Stimulated activated CD4-positive, alpha-beta T cell treated with anti-CD3 and anti-CD28 coated beads, Interleukin-4, amount 100 ng/mL, for 48 hours (primary cell): ENCODE measurements at regions not wholly inside any gene's neighbourhood (a gene's known extent, or its start where the extent isn't known, plus 50 kb on each side); places are given as distances from the start of the nearest gene placed in this dataset.
"Not testable (repeated sequence)": the region's sequence is repeated elsewhere in the genome, so short reads cannot be mapped to it uniquely, and the experiment has no call there.

Experiments
- DNase-seq, 2 donors: peaks; one replicate each; pipeline ENCODE4 v3.0.0-alpha.2; 2020; ENCODE audit warnings: low read depth in 2 of 2

DNA sequence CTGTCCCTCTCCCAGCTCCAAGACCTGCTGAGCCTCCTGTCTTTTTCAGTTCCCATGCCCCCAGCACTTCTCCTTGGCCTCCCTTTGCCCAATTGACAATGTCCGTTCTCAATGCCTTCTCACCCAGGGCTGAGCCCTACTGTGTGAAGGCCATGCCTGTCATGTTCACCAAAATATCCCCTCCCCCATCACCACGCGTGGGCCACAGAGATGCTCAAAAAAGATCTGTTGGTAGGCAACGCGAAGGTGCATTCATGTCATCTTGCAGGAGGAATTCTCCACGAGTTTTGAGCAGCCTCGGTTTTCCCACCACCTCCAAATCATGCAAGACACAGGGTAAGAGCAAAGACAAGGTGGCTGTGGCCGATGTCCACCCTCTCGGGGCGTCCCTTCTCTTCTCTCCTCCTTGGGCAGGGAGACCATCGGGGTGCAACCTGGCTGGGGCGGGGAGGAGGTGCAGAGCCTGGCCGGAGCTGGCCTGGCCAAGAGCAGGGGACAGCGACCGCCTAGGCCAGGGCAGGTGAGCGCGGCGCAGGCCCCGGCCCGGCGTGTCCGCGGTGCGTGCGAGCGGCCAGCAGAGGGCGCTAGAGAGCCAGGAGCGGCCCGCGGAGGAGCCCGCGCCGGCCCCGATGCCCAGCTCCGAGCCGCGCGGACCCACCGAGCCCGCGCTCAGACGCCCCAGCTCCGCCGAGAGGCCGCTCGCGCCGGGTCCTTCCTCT, 56.3 kb upstream of the KRTAP5-11 start:
- peak; percentile 59 to 68 for DNase-seq

DNA sequence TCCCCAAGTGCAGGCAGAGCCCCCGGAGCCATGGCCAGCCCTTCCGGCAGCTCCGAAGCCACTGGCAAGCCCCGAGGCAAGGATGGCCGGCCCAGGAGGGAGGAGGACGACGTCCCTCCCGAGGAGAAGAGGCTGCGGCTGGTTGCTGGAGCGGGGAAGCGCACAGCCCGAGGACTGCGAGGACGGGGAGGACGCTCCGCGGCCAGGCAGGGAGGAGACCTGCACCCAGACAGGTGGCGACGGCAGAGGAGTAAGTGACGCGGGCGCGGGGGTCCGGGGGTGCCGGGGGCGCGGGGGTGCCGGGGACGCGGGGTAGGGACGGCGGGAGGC, 56.8 kb upstream of the KRTAP5-11 start:
- not testable (repeated sequence) for DNase-seq

DNA sequence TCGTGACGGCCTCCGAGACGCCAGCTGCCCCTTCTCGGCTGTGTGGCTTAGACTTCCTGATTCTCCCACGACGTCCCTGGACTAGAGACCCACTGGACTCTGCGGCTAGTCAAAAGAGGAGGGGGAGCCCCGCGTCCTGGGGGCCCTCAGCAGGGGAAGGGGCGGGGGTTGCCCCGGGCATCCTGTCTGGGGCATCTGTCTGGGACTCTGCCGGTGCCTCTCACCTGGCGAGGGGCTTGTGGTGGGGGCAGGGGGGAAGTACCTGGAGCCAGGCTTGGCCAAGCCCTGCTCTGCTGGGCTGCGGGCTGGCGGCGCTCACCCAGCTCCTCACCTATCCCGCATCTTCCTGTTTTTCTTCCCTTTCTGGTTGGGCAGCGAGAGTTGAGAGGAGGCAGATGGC, 57.2 kb upstream of the KRTAP5-11 start:
- DNase-seq = not testable (repeated sequence)

DNA sequence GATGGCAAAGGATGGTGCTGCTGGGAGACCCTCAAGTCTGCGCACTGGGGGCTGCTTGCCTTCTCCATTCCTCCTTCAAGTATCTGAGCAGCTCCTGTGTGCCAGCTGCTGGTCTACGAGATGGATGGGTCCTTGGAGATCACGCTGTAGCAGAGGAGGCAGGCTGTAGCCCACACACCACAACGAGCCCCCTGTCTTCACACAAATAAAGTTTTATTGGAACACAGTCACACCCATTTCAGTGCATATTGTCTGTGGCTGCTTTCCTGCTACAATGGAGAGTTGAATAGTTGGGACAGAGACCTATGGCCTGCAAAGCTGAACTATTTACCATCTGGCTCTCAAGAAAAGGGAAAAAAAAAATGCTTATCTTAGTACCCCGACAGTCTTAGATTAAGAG, 64.4 kb upstream of the KRTAP5-11 start:
- not testable (repeated sequence) for DNase-seq

DNA sequence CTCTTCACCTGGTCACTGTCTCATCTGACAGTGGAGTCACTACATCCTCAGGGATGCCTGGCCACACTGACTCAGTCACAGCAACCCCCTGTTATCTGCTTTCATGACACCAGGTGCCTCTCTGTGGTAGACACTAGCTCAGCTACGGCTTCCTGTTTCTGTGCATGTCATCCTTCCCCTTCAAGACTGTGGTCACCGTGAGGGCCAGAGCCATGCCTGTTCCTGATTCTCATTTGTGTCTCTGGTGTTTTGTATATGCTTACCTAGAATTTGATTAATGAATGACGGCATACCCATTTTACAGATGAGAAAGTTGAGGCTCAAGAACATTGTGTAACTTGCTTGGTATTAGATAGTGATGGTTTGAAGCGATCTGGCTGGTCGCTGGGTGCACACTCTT, 70.3 kb upstream of the KRTAP5-11 start:
- not testable (repeated sequence) for DNase-seq

DNA sequence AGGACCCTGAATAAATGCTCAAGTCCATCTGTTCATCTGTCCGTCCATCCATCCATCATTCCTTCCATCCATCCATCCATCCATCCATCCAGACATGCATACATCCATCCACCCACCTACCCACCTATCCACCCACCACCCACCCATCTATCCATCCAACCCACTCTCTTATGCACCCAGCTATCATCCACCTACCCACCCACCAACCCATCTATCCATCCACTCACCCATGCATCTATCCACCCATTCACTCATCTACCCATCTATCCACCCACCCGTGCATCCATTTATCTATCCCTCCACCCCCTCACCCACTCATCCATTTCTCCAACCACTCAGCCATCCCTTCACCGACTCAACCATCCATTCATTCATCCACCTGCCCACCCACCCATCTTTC, 71.7 kb upstream of the KRTAP5-11 start:
- not testable (repeated sequence) for DNase-seq

DNA sequence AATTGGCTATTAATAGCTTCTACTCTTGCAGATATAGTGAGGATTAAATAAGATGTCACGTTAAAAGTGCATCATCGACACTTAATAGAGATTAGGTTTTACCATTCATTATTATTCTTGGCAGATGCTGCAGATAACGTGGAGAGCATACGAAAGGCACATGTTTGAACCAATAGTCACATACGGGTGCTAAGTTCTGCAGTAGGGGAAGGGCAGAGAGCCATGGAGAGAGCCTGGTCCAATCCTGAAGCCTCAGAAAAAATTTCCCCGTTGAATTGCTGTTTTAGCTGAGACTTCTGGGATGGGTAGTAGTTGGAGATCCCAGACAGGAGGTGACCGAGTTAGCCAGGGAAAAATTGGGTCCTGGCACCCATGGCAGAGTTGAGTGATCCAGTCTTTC, 72.4 kb upstream of the KRTAP5-11 start:
- not testable (repeated sequence) for DNase-seq

DNA sequence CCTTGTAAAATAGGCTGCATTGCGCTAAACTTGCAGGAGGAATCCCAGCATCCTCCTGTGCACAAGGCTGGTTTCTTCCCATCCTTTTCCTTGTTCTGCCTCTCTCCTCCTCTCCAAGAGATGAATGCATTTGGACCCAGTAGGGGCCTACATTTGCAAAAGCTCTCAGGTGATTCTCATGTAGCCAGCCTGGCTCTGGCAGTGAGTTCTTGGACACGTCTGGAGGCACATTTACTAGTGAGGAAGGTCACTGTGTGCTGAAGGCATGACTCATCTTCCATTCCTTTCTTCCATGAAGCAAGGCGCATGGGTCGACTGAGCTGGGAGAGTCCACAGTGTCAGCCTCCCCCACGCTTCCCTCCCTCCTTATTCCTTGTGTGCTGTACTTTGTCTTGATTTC, 73.8 kb upstream of the KRTAP5-11 start:
- DNase-seq = not testable (repeated sequence)

DNA sequence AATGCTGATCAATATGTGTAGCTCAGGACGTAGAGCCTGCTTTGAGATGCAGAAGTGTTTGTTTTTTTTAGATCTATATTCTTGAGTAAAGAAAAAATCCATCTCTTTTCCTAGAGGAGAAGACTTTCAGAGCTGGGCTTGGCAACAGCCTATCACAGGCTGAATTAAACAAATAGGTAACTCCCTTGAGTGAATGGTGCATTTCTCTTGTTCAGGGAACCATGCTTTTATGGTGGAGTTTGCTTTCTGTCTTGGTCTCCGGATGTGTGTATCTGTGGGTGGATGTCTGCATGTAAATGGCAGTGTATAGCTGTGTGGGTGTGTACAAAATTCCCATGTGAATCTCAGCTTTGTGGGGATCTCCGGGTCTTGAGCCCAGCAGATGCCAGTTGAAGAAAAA, 82.3 kb upstream of the KRTAP5-11 start:
- DNase-seq = not testable (repeated sequence)

DNA sequence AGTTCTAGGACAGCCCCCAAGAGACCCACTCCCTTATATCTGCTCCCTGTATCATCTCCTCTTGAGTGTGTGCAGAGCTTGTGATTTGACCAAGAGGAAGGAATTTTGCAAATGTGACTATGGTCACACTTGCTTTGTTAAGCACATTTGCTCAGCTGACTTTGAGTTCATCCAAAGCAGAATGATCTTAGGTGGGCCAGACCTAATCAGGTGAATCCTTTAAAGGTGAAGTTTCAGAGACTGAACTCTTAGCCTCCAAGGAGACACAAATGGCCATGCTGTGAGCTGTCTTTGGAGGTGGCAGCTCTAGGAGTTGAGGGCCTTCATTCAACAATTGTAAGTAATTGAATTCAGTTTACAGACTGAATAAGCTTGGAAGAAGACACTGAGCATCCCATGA, 115.4 kb upstream of the KRTAP5-11 start:
- not testable (repeated sequence) for DNase-seq

DNA sequence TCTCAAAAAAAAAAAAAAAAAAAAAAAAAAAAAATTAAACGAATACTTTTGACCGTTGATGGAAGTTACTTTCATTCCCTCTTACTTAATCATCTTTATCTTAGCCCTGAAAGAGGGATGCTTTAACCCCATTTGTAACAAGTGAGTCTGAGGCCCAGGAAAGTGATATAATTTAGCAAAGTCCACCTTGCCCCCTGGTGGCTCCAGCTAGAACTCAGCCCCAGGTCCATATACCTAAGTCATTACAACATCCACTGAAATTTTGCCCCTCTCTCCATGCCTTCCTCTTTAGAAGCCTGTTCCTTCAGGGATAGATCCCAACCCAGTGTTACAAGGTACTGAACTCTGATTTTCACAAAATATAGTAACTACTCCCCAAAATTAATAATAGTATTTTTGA, 116.3 kb upstream of the KRTAP5-11 start:
- DNase-seq = not testable (repeated sequence)

DNA sequence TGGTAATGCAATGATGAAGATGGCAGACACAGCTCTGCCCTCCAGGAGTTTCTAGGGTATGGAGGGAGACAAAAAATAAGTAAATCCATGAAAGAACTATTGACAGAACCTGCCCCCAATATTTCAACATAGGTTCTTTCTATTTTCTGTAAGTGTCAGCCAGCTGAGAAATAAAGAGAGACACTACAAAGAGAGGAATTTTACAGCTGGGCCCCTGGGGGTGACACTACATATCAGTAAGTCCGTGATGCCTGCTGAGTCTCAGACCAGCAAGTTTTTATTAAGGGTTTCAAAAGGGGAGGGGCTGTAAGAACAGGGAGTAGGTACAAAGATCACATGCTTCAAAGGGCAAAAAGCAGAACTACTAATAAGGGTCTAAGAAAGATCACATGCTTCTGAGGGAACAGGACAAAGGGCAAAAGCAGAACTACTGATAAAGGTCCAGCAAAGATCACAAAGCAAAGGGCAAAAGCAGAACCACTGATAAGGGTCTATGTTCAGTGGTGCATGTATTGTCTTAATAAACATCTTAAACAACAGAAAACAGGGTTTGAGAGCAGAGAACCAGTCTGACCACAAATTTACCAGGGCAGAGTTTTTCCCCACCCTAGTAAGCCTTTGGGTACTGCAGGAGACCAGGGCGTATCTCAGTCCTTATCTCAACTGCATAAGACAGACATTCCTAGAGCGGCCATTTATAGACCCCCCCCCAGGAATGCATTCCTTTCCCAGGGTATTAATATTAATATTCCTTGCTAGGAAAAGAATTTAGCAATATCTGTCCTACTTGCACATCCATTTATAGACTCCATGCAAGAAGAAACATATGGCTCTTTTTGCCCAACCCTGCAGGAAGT, 119.0 kb upstream of the KRTAP5-11 start:
- DNase-seq = not testable (repeated sequence)

DNA sequence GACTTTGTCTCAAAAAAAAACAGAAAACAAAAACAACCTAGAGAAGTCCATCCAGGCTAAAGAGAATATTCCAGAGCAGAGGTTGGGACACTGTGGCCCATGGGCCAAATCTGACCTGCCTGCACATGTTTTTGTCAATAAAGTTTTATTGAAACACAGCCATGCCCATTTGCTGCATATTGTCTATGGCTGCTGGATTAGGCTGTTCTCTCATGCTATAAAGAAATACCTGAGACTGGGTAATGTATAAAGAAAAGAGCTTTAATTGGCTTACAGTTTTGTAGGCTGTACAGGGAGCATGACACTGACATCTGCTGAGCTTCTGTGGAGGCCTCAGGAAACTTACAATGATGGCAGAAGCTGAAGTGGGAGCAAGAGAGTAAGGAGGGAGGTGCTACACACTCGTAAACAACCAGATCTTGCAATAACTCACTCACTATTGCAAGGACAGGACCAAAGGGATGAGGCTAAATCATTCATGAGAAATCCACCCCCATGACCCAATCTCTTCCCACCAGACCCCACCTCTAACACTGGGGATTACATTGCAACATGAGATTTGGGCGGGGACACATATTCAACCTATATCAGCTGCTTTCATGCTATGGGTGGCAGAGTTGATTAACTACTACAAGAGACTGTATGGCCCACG, 122.5 kb upstream of the KRTAP5-11 start:
- not testable (repeated sequence) for DNase-seq

DNA sequence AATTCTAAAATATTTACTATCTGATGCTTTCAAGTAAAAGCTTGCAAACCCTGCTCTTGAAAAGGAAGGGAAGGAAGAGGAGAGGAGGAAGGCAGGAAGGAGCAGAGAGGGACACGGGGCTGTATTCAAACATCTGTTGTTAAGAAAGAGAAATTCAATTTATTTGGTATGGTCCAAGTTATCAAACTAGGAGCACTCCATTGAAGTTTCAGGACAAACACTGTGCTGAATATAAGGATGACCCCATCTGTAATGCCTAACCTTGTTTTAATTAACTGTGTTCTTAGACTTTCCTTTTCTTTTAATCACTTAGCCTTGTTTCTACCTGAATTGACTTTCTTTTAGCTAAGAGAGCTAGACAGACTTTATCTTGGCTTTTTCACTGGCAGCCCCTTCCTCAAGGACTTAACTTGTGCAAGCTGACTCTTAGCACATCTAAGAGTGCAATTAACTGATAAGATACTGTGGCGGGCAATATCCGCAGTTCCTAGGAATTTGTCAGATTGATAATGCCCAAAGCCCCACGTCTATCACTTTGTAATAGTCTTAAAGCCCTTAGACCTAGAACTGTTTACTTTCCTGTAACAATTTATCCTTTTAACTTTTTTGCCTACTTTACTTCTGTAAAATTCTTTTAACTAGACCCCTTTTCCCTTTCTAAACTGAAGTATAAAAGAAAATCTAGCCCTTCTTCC, 123.2 kb upstream of the KRTAP5-11 start:
- not testable (repeated sequence) for DNase-seq

DNA sequence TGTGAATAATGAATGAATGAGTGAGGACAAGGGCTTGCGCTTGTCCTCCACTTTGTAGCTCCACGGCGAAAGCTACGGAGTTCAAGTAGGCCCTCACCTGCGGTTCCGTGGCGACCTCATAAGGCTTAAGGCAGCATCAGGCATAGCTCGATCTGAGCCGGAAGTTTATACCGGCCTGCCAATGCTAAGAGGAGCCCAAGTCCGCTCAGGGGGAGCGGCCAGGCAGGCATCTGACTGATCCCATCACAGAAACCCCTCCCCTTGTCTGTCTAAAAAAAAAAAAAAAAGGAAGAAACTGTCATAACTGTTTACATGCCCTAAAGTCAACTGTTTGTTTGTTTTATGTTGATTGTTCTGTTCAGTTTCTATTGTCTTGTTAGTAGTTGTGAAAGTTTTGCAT, 124.4 kb upstream of the KRTAP5-11 start:
- not testable (repeated sequence) for DNase-seq

DNA sequence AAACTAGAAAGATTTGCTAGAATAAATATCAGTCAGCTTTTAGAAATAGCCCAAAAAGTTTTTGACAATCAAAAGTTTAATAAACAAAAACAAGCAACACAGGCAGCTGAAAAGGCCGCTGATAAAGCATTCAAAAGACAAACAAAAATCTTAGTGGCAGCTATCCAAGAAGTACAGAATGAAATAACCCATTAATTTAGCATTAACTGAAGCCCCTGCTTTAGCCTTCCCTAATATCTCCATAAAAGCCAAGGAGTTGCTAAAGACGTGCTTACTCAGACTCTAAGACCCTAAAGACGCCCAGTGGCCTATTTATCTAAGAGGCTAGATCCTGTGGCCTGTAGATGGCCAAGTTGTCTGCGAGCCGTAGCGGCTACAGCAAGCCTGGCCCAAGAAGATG, 123.5 kb upstream of the DEFB108B start:
- DNase-seq = not testable (repeated sequence)

DNA sequence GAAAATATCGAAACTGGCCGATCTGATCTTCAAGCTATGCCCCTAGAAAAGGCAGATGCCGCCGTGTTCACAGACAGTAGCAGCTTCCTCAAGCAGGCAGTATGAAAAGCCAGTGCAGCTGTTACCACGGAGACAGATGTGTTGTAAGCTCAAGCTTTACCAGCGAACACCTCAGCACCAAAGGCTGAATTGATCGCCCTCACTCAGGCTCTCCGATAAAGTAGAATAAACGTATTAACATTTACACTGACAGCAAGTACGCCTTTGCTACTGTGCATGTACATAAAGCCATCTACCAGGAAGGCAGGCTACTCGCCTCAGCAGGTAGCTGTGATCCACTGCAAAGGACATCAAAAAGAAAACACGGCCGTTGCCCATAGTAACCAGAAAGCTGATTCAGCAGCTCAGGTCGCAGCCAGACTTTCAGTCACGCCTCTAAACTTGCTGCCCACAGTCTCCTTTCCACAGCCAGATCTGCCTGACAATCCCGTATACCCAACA, 122.8 kb upstream of the DEFB108B start:
- DNase-seq = peak in 1 of 2 donors; percentile 26

DNA sequence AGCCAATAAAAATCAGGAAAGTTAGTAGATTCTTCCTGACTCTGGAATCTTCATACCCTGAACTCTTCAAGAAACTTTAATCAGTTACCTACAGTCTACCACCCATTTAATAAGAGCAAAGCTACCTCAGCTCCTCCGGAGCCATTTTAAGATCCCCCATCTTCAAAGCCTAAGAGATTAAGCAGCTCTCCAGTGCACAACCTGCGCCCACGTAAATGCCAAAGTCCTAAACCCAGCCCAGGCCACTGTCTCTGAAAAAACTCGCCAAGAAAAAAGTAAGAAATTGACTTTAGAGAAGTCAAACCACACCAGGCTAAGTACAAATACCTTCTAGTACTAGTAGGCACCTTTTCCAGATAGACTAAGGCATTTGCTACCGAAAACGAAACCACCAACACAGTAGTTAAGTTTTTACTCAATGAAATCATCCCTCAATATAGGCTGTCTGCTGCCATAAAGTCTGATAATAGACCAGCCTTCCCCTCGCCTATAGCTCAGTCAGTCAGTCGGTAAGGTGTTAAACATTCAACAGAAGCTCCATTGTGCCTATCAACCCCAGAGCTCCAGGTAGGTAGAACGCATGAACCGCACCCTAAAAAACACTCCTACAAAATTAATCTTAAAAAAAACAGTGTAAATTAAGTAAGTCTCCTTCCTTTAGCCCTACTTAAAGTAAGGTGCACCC, 122.2 kb upstream of the DEFB108B start:
- DNase-seq = not testable (repeated sequence)

DNA sequence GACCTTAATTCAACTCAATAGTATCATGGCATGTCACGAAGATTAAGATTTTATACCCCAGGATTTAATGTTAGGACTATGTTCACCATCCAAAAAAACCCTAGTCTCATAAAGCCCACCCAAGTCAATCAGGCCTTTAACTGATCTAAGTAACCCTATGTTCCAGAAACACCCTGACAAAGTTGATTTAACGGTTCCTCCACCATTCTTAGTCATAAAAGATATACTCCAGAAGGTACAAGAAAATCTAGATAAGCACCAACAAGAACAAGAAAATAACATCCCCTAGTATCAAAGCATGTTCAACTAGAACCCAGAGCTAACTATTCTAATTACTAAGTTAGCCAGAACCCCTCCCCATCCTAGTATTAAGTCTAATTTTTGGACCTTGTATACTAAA, 120.7 kb upstream of the DEFB108B start:
- DNase-seq = not testable (repeated sequence)

DNA sequence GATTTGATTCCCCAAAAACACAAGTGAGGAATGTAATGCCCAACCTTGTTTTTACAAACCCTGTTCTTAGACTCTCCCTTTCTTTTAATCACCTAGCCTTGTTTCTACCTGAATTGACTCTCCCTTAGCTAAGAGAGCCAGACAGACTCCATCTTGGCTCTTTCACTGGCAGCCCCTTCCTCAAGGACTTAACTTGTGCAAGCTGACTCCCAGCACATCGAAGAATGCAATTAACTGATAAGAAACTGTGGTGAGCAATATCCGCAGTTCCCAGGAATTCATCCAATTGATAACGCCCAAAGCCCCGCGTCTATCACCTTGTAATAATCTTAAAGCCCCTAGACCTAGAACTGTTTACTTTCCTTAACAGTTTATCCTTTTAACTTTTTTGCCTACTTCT, 120.2 kb upstream of the DEFB108B start:
- not testable (repeated sequence) for DNase-seq

DNA sequence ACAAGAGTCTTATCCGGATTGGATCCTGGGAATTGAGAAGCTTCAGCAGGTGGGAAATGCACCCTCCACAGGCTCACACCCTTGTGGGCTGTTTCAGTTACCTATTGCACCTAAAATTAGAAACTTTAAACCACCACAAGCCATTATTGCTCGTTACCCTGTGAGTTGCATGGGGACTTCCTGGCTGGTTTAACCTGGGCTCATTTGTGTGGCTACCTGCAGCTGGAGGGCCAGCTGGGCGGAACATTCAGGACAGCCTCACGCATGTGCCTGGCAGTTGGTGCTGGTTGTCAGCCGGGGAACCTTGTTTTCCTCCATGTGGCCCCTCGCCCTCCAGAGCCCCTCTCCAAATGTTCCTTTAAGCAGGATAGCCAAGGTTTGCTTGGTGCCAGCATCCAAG, 118.5 kb upstream of the DEFB108B start:
- DNase-seq = not testable (repeated sequence)
